T-cell (primary cell): ENCODE measurements at regions not wholly inside any gene's neighbourhood (a gene's known extent, or its start where the extent isn't known, plus 50 kb on each side); places are given as distances from the start of the nearest gene placed in this dataset.

ENCODE experiments used
- ATAC-seq, 4 experiments: fragments of 200-7000 bp in 3 of 4; fragments of 150-1000 bp in 1 of 4; cut with Tn5 transposase; replicated peaks in 1 of 4; 1 replicate in 3 of 4; 2 replicates in 1 of 4; pipeline ENCODE4 v1.10.0; 2021; ENCODE audit warnings: moderate library complexity in 3 of 4, mild to moderate bottlenecking in 2 of 4, moderate number of reproducible peaks in 1 of 4
- CTCF ChIA-PET, 2 donors: fragments of 300-600 bp; sonication (Branson Sonifier 250); formaldehyde crosslinking; loops; one replicate each; lab custom pipeline; 2022; ENCODE audit warnings: antibody characterized with exemption in 2 of 2; lab: Charles Lee
- POLR2A ChIA-PET, 2 donors: fragments of 300-600 bp; sonication (Branson Sonifier 250); formaldehyde crosslinking; loops; one replicate each; lab custom pipeline; 2022; ENCODE audit warnings: antibody characterized with exemption in 2 of 2; lab: Charles Lee
- DNase-seq, 35 experiments: peaks; one replicate each; pipeline versions ENCODE4 v3.0.0 to v3.0.0-alpha.2; 2013 to 2023
- H3K27ac ChIP-seq: one replicate; pipeline ENCODE4 v1.5.1; 2013; ENCODE audit warnings: low read length
- H3K27me3 ChIP-seq, 2 experiments: replicated peaks in 1 of 2; 1 replicate in 1 of 2; 2 replicates in 1 of 2; pipeline versions ENCODE4 v1.6.1 to v1.7.0; 2013; ENCODE audit warnings: low read length in 1 of 2, mixed read lengths in 1 of 2; ENCODE audit not compliant: control insufficient read depth in 2 of 2, insufficient read depth in 2 of 2; ENCODE audit errors: extremely low read depth in 1 of 2
- H3K36me3 ChIP-seq, 2 donors: 1 replicate in 1 of 2; 2 replicates in 1 of 2; pipeline versions ENCODE4 v1.6.1 to v1.7.0; 2013; ENCODE audit warnings: low read length in 1 of 2; ENCODE audit not compliant: control insufficient read depth in 2 of 2, insufficient read depth in 1 of 2; ENCODE audit errors: extremely low read depth in 1 of 2
- H3K4me1 ChIP-seq, 2 experiments: 1 replicate in 1 of 2; 2 replicates in 1 of 2; pipeline versions ENCODE4 v1.6.1 to v1.7.0; 2013; ENCODE audit warnings: low read length in 2 of 2, mixed read lengths in 1 of 2; ENCODE audit not compliant: insufficient read depth in 2 of 2, control insufficient read depth in 1 of 2; ENCODE audit errors: extremely low read depth in 1 of 2
- H3K4me3 ChIP-seq, 2 donors: 1 replicate in 1 of 2; 2 replicates in 1 of 2; pipeline versions ENCODE4 v1.5.1 to v1.7.0; 2013; ENCODE audit warnings: mild to moderate bottlenecking in 2 of 2, low read length in 1 of 2, moderate library complexity in 1 of 2; ENCODE audit not compliant: control insufficient read depth in 1 of 2; ENCODE audit errors: extremely low read depth in 1 of 2
- H3K9me3 ChIP-seq: 2 replicates; pipeline ENCODE4 v1.7.0; 2013
- H3K27ac Mint-ChIP-seq, 2 donors: one replicate each; pipeline ENCODE4 v1.8.0; 2020 to 2021; ENCODE audit warnings: mild to moderate bottlenecking in 2 of 2, mixed read lengths in 2 of 2
- H3K27me3 Mint-ChIP-seq, 2 donors: one replicate each; pipeline ENCODE4 v1.8.0; 2021 to 2022; ENCODE audit warnings: mixed read lengths in 2 of 2
- H3K36me3 Mint-ChIP-seq: one replicate; pipeline ENCODE4 v1.8.0; 2021; ENCODE audit warnings: mixed read lengths
- H3K4me1 Mint-ChIP-seq, 3 donors: one replicate each; pipeline ENCODE4 v1.8.0; 2020 to 2022; ENCODE audit warnings: mixed read lengths in 3 of 3, mild to moderate bottlenecking in 1 of 3
- H3K4me3 Mint-ChIP-seq, 3 donors: one replicate each; pipeline ENCODE4 v1.8.0; 2020 to 2022; ENCODE audit warnings: mild to moderate bottlenecking in 3 of 3, mixed read lengths in 3 of 3, moderate library complexity in 3 of 3
- H3K9me3 Mint-ChIP-seq, 3 donors: one replicate each; pipeline ENCODE4 v1.8.0; 2020 to 2022; ENCODE audit warnings: mixed read lengths in 3 of 3
- WGBS: methylation state at CpG from one replicate; pipeline ENCODE4 v1.1.5; 2013; ENCODE audit warnings: missing lambda C conversion rate; ENCODE audit not compliant: insufficient coverage; 5-methylcytosine and 5-hydroxymethylcytosine counted together

DNA sequence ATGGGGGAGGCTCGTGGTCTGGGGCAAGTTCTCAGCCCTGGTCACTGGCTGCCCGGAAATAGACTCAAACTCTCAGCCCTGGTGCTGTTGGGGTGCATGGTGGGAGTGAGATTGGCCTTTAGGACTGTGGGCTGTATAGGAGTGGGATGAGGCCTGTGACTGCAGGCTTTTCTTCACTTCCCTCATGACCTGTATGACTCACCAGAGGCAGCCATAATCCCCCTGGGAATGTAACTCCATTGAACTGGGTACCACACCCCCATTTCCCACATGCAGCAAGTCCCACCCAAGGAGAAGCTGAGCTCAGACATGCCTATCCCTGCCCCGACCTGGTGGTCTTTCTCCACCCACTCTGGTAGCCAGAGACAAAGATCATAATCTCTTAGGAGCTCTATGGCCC is 177.7 kb upstream of the OSR1 start:
- POLR2A ChIA-PET, result no interaction called here
- H3K27ac ChIP-seq, result no peak overlapping the region
- no peaks in the 10 kb centered on the region for H3K4me1 Mint-ChIP-seq

DNA sequence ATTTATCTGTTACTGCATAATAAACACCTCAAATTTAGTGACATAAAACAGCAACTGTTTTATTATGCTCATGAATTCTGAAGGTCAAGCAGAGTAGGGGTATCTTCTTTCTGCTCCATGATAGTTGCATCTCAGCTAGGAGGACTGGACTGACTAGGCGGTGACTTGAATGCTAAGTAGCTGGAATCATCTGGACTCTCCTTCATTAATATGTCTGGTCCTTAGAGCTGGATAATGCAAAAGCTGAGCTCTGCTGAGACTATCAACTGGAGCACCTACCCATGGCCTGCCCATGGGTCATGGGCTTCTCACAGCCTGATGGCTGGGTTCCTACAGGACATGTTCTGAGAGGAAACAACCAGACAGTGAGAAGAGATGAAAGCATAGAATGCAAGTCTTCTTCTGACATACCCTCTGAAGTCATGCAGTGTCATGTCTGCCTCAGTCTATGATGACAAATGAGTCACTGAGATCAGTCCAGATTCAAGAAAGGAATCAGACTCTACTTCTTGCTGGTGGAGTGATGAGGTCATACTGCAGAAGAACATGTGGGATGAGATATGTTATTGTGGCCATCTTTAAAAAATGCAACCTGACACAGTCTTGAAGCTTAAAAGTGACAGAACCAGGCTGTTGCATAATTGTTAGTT is 174.2 kb upstream of the OSR1 start:
- no peaks in the 10 kb centered on the region for H3K4me1 Mint-ChIP-seq
- no peak overlapping the region for H3K4me3 ChIP-seq
- ATAC-seq, result no peak
- no peak overlapping the region for H3K27ac ChIP-seq
- WGBS, result 100% methylated on average over 1 of the region's 1 CpG
- no peak for DNase-seq
- H3K27me3 ChIP-seq, result peaks cover 0 to 6% of the 10 kb centered on the region in 2 experiments
- H3K4me1 ChIP-seq, result no peaks in the 10 kb centered on the region
- no peaks in the 10 kb centered on the region for H3K36me3 Mint-ChIP-seq
- no peaks in the 10 kb centered on the region for H3K36me3 ChIP-seq
- POLR2A ChIA-PET, result no interaction called here
- H3K4me3 Mint-ChIP-seq, result no peak overlapping the region
- H3K9me3 ChIP-seq, result no peaks in the 10 kb centered on the region
- CTCF ChIA-PET, result no interaction called here
- peaks cover 9 to 36% of the 10 kb centered on the region in 2 donors for H3K27me3 Mint-ChIP-seq
- H3K27ac Mint-ChIP-seq, result no peak overlapping the region
- H3K9me3 Mint-ChIP-seq, result no peaks in the 10 kb centered on the region

More for the DNA sequence above, 177.7 kb upstream of the OSR1 start:
- Histone ChIP-seq H3K36me3 (no peaks in the 10 kb centered on the region), H3K4me3 (no peak overlapping the region), H3K9me3 (no peaks in the 10 kb centered on the region), H3K4me1 (no peaks in the 10 kb centered on the region), H3K27me3 (peaks cover 0 to 6% of the 10 kb centered on the region in 2 experiments)
- no peaks in the 10 kb centered on the region for H3K36me3 Mint-ChIP-seq
- 54% methylated on average over 3 of the region's 3 CpGs for WGBS
- ATAC-seq (no peak), DNase-seq (no peak)
- H3K4me3 Mint-ChIP-seq, result no peak overlapping the region
- H3K9me3 Mint-ChIP-seq, result no peaks in the 10 kb centered on the region
- CTCF ChIA-PET, result no interaction called here
- H3K27ac Mint-ChIP-seq, result no peak overlapping the region
- H3K27me3 Mint-ChIP-seq, result peaks cover 4 to 18% of the 10 kb centered on the region in 2 donors

DNA sequence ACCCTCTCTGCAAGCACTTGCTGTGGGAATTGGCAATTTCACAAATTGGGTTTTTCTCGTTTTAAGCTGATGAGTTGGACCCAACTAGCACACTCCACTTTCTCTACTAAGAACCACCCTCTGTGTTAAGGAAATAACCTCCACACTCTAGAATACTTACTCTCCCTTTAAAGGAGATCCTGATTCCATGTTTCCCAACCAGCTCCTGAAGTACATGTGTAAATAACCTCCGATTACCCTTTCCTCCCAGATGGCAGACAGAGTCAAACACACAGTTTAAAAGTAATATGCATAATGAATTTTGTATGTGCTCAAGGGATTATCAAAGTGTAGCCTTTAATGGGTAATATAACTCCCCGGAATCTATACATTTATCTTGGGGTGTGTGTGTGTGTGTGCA is 171.3 kb upstream of the OSR1 start:
- WGBS, result no CpG with 5 or more reads among the region's 3 CpGs
- Histone ChIP-seq H3K4me1 (no peaks in the 10 kb centered on the region), H3K4me3 (no peak overlapping the region), H3K27me3 (no peaks in the 10 kb centered on the region), H3K27ac (no peak overlapping the region), H3K36me3 (no peaks in the 10 kb centered on the region), H3K9me3 (no peaks in the 10 kb centered on the region)
- Mint-ChIP-seq H3K4me1 (no peaks in the 10 kb centered on the region), H3K9me3 (no peaks in the 10 kb centered on the region), H3K36me3 (no peaks in the 10 kb centered on the region), H3K27ac (no peak overlapping the region), H3K4me3 (no peak overlapping the region), H3K27me3 (peaks cover 13 to 46% of the 10 kb centered on the region in 2 donors)
- ATAC-seq (no peak), DNase-seq (no peak)
- CTCF ChIA-PET, result no interaction called here
- POLR2A ChIA-PET, result no interaction called here

DNA sequence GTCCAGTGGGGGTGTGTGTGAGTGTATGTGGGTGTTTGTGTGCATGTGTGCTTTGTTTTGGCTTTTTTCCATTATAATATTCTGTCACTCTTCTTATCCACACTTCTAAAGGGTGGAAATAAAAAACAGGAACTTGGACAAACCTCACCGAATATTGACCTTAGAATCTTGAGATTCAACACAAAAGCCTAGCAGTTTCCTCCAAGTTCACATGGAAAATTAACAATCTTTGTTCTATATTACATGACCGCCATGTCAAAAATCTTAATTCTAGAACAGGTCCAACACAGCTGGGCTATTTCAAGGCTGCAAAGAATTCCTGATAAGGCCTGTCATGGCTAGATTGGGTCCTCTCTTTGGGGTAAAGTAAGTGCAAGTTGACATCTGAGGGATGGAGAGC is 169.3 kb upstream of the OSR1 start:
- no peaks in the 10 kb centered on the region for H3K36me3 ChIP-seq
- H3K9me3 ChIP-seq, result no peaks in the 10 kb centered on the region
- no peak overlapping the region for H3K4me3 ChIP-seq
- no peaks in the 10 kb centered on the region for H3K27me3 ChIP-seq
- Mint-ChIP-seq H3K27ac (no peak overlapping the region), H3K36me3 (no peaks in the 10 kb centered on the region), H3K27me3 (peaks cover 13 to 53% of the 10 kb centered on the region in 2 donors), H3K4me3 (no peak overlapping the region), H3K4me1 (no peaks in the 10 kb centered on the region), H3K9me3 (no peaks in the 10 kb centered on the region)
- ATAC-seq (no peak), DNase-seq (no peak)
- ChIA-PET POLR2A (no interaction called here), CTCF (no interaction called here)
- H3K4me1 ChIP-seq, result no peaks in the 10 kb centered on the region
- WGBS, result 0% methylated on average over 1 of the region's 2 CpGs
- no peak overlapping the region for H3K27ac ChIP-seq

GRCh38 chr2:19525313-19525712 is 166.9 kb upstream of the OSR1 start:
- Histone ChIP-seq H3K9me3 (no peaks in the 10 kb centered on the region), H3K4me3 (no peak overlapping the region), H3K27ac (no peak overlapping the region), H3K4me1 (no peaks in the 10 kb centered on the region), H3K36me3 (no peaks in the 10 kb centered on the region), H3K27me3 (no peaks in the 10 kb centered on the region)
- DNase-seq (no peak), ATAC-seq (no peak)
- Mint-ChIP-seq H3K4me3 (no peak overlapping the region), H3K9me3 (no peaks in the 10 kb centered on the region), H3K36me3 (no peaks in the 10 kb centered on the region), H3K27ac (no peak overlapping the region), H3K4me1 (no peaks in the 10 kb centered on the region), H3K27me3 (peaks cover 13 to 34% of the 10 kb centered on the region in 2 donors)
- CTCF ChIA-PET, result no interaction called here
- POLR2A ChIA-PET, result no interaction called here
- WGBS, result no CpG with 5 or more reads among the region's 2 CpGs

GRCh38 chr2:19519045-19519444 is 160.6 kb upstream of the OSR1 start:
- POLR2A ChIA-PET, result no interaction called here
- H3K4me1 Mint-ChIP-seq, result no peaks in the 10 kb centered on the region
- no CpG with 5 or more reads among the region's 2 CpGs for WGBS

More at GRCh38 chr2:19519045-19519444, 160.6 kb upstream of the OSR1 start:
- H3K36me3 Mint-ChIP-seq, result no peaks in the 10 kb centered on the region
- Histone ChIP-seq H3K27ac (no peak overlapping the region), H3K27me3 (peaks cover 0 to 3% of the 10 kb centered on the region in 2 experiments), H3K4me3 (no peak overlapping the region), H3K4me1 (no peaks in the 10 kb centered on the region), H3K36me3 (no peaks in the 10 kb centered on the region), H3K9me3 (no peaks in the 10 kb centered on the region)
- no peak overlapping the region for H3K27ac Mint-ChIP-seq
- no peak overlapping the region for H3K4me3 Mint-ChIP-seq
- ATAC-seq (no peak), DNase-seq (no peak)
- CTCF ChIA-PET, result no interaction called here
- peaks cover 8 to 15% of the 10 kb centered on the region in 2 donors for H3K27me3 Mint-ChIP-seq
- peaks cover 0 to 3% (median 0%) of the 10 kb centered on the region in 3 donors for H3K9me3 Mint-ChIP-seq
